GM12878 (cell line): ENCODE measurements at regions not wholly inside any gene's neighbourhood (a gene's known extent, or its start where the extent isn't known, plus 50 kb on each side); places are given as distances from the start of the nearest gene placed in this dataset.

Source experiments
- ATAC-seq: fragments of 200-7000 bp; cut with Tn5 transposase; 3 replicates; pipeline ENCODE4 v1.9.1; 2020; ENCODE audit warnings: mild to moderate bottlenecking, moderate library complexity
- BruUV-seq: library from RNA; stranded (reverse); fragments of 400-500 nt; replicated peaks from 2 replicates; lab custom pipeline; 2021; lab: Mats Ljungman, UMichigan
- CTCF ChIA-PET: fragments of 300-600 bp; sonication (Branson Sonifier 250); formaldehyde crosslinking; extraction: SDS; loops from one replicate; lab custom pipeline; 2021; ENCODE audit warnings: inconsistent platforms; lab: Yijun Ruan, JAX
- POLR2A ChIA-PET: fragments of 350-600 bp; formaldehyde crosslinking; extraction: SDS; loops from one replicate; lab custom pipeline; 2021; ENCODE audit warnings: inconsistent platforms; lab: Charles Lee
- RAD21 ChIA-PET: fragments of 300-600 bp; sonication (Branson Sonifier 250); formaldehyde crosslinking; loops from one replicate; lab custom pipeline; 2023; ENCODE audit warnings: antibody characterized with exemption; ENCODE audit not compliant: unreplicated experiment; lab: Charles Lee
- SMC1A ChIA-PET: fragments of 300-600 bp; sonication (Branson Sonifier 250); formaldehyde crosslinking; loops from one replicate; lab custom pipeline; 2023; ENCODE audit not compliant: unreplicated experiment, uncharacterized antibody; lab: Charles Lee
- DNase-seq: peaks from one replicate; pipeline ENCODE4 v3.0.0-alpha.2; 2011; ENCODE audit warnings: low read depth, low spot score
- FAIRE-seq: peaks from 3 replicates; lab custom pipeline; 2011; peaks lifted over from hg19 to GRCh38; lab: Jason Lieb, UNC
- H2AFZ ChIP-seq: 2 replicates; pipeline ENCODE4 v1.6.0; 2011; ENCODE audit warnings: low read depth, low read length, control low read depth; ENCODE audit not compliant: control insufficient read depth
- H3K27ac ChIP-seq: 2 replicates; pipeline ENCODE4 v1.5.1; 2011; ENCODE audit warnings: control low read depth; ENCODE audit not compliant: control insufficient read depth, insufficient read depth
- H3K27me3 ChIP-seq, 2 experiments: replicated peaks in 1 of 2; 2 replicates each; pipeline versions ENCODE4 v1.6.0 to v1.6.1; 2011; ENCODE audit warnings: low read length in 1 of 2; ENCODE audit not compliant: control insufficient read depth in 2 of 2, insufficient read depth in 2 of 2
- H3K36me3 ChIP-seq, 2 experiments: 2 replicates each; pipeline ENCODE4 v1.5.1; 2011; ENCODE audit warnings: low read length in 1 of 2; ENCODE audit not compliant: control insufficient read depth in 2 of 2, insufficient read depth in 2 of 2
- H3K4me1 ChIP-seq: 2 replicates; pipeline ENCODE4 v1.6.1; 2011; ENCODE audit warnings: mild to moderate bottlenecking, low read length, moderate library complexity, mixed read lengths; ENCODE audit not compliant: control insufficient read depth, insufficient read depth
- H3K4me2 ChIP-seq: 2 replicates; pipeline ENCODE4 v1.6.0; 2011; ENCODE audit warnings: control low read depth; ENCODE audit not compliant: control insufficient read depth, insufficient read depth
- H3K4me3 ChIP-seq: fragments of 200-600 bp; sonication (generic); 2 replicates; pipeline ENCODE4 v1.5.1; 2016
- H3K79me2 ChIP-seq: 2 replicates; pipeline ENCODE4 v1.6.0; 2011; ENCODE audit warnings: low read length; ENCODE audit not compliant: control insufficient read depth, insufficient read depth
- H3K9ac ChIP-seq: 2 replicates; pipeline ENCODE4 v1.8.0; 2011; ENCODE audit warnings: low read length, control low read depth, mixed read lengths; ENCODE audit not compliant: control insufficient read depth, insufficient read depth
- H3K9me3 ChIP-seq: replicated peaks from 3 replicates; pipeline ENCODE4 v1.5.1; 2011; ENCODE audit warnings: mild to moderate bottlenecking, low read length; ENCODE audit not compliant: control insufficient read depth, insufficient read depth
- H4K20me1 ChIP-seq: 2 replicates; pipeline ENCODE4 v1.6.0; 2011; ENCODE audit not compliant: control insufficient read depth, insufficient read depth
- BHLHE40 ChIP-seq, 2 experiments: fragments of 450-650 bp in 1 of 2; IDR thresholded peaks; 2 replicates each; pipeline ENCODE4 v1.6.1; 2011 to 2017; ENCODE audit warnings: low read depth in 2 of 2, borderline replicate concordance in 1 of 2, improper control_type of control experiment in 1 of 2, low read length in 1 of 2, mild to moderate bottlenecking in 1 of 2
- E2F8 ChIP-seq: fragments of 450-650 bp; IDR thresholded peaks from 2 replicates; pipeline ENCODE4 v1.6.1; 2018; ENCODE audit warnings: mild to moderate bottlenecking, low read depth, moderate library complexity; ENCODE audit not compliant: partially characterized antibody
- FOXM1 ChIP-seq: IDR thresholded peaks from 2 replicates; pipeline ENCODE4 v1.6.1; 2012; ENCODE audit warnings: low read depth, mild to moderate bottlenecking, inconsistent platforms, low read length, moderate library complexity
- KDM1A ChIP-seq: fragments of 200-600 bp; sonication (generic); IDR thresholded peaks from 2 replicates; pipeline ENCODE4 v1.6.1; 2016; ENCODE audit warnings: borderline replicate concordance
- MYB ChIP-seq: fragments of 150-350 bp; IDR thresholded peaks from 2 replicates; pipeline ENCODE4 v1.6.1; 2014; ENCODE audit warnings: mild to moderate bottlenecking, low read depth, low read length, borderline replicate concordance
- MYC ChIP-seq: IDR thresholded peaks from 2 replicates; pipeline ENCODE4 v1.6.1; 2011; ENCODE audit warnings: mild to moderate bottlenecking, low read length, moderate library complexity, inconsistent platforms; ENCODE audit not compliant: insufficient read depth, insufficient replicate concordance, insufficient read length, severe bottlenecking
- POLR2A ChIP-seq: IDR thresholded peaks from 2 replicates; pipeline ENCODE4 v1.6.1; 2011; ENCODE audit warnings: low read depth, mild to moderate bottlenecking, low read length
- POLR2AphosphoS2 ChIP-seq: IDR thresholded peaks from 2 replicates; pipeline ENCODE4 v1.6.1; 2011; ENCODE audit warnings: low read depth, mild to moderate bottlenecking, low read length, improper control_type of control experiment, moderate library complexity
- SIX5 ChIP-seq: IDR thresholded peaks from 2 replicates; pipeline ENCODE4 v1.6.1; 2011; ENCODE audit warnings: mild to moderate bottlenecking, low read depth, low read length, moderate library complexity; ENCODE audit not compliant: severe bottlenecking
- SREBF1 ChIP-seq: IDR thresholded peaks from 2 replicates; pipeline ENCODE4 v1.6.1; 2012; ENCODE audit warnings: mild to moderate bottlenecking, low read length
- SRF ChIP-seq, 2 experiments: IDR thresholded peaks; 2 replicates each; pipeline ENCODE4 v1.6.1; 2011; ENCODE audit warnings: low read depth in 2 of 2, low read length in 2 of 2, mild to moderate bottlenecking in 1 of 2, moderate library complexity in 1 of 2
- ZSCAN29 ChIP-seq: fragments of 450-650 bp; IDR thresholded peaks from 2 replicates; pipeline ENCODE4 v1.6.1; 2017; ENCODE audit warnings: mild to moderate bottlenecking, moderate library complexity
- WGBS: methylation state at CpG from one replicate; pipeline ENCODE4 v1.1.6; 2016; ENCODE audit warnings: low lambda C conversion rate; ENCODE audit not compliant: insufficient replicate concordance, insufficient coverage; ENCODE audit errors: missing lambda C conversion rate; 5-methylcytosine and 5-hydroxymethylcytosine counted together
- in situ Hi-C: fragments of 300-500 bp; cut with MboI; formaldehyde crosslinking; loops from 9 replicates; pipeline ENCODE4 v1.14.3; 2018; ENCODE audit warnings: mixed read lengths
- intact Hi-C: fragments of 100-400 bp; cut with micrococcal nuclease; formaldehyde crosslinking; loops from one replicate; pipeline ENCODE4 v1.14.2; 2022; ENCODE audit not compliant: unreplicated experiment
- TF ChIP-seq, protein P1 (sequence below): fragments of 450-650 bp; IDR thresholded peaks from 2 replicates; pipeline ENCODE4 v1.6.1; 2017; ENCODE audit warnings: mild to moderate bottlenecking

GRCh38 chr15:57816599-57816998 is 110.1 kb downstream of the POLR2M start:
- POLR2A ChIA-PET = no interaction called here
- Histone ChIP-seq H3K36me3 (no peaks in the 10 kb centered on the region), H3K4me2 (no peak overlapping the region), H3K79me2 (no peaks in the 10 kb centered on the region), H3K27me3 (no peaks in the 10 kb centered on the region; a peak in 1 of 4 replicates), H3K27ac (no peak overlapping the region), H3K4me3 (no peak overlapping the region), H3K4me1 (no peaks in the 10 kb centered on the region), H2AFZ (no peak overlapping the region), H3K9me3 (no peaks in the 10 kb centered on the region), H3K9ac (no peak overlapping the region), H4K20me1 (no peaks in the 10 kb centered on the region)
- in situ Hi-C loops = no loop called here
- ATAC-seq (no peak), DNase-seq (no peak), FAIRE-seq (no peak)
- no TSS peak for BruUV-seq
- SMC1A ChIA-PET = no interaction called here
- intact Hi-C loops = no loop called here
- CTCF ChIA-PET = no interaction called here
- RAD21 ChIA-PET = no interaction called here
- 7% methylated on average over 6 of the region's 6 CpGs for WGBS
- TF ChIP-seq MYB (no peak), POLR2A (no peak), FOXM1 (no peak), POLR2AphosphoS2 (no peak), E2F8 (no peak), SIX5 (no peak), SREBF1 (no peak), KDM1A (no peak), MYC (no peak), ZSCAN29 (no peak), BHLHE40 (IDR thresholded peaks at IDR 0.05; ENCODE audit: borderline replicate concordance in 1 of 2, low read depth in 2 of 2, low read length in 1 of 2) (no peak), SRF (IDR thresholded peaks at IDR 0.05; ENCODE audit: low read depth in 2 of 2, low read length in 2 of 2) (no peak)
- TF ChIP-seq, protein P1, sequence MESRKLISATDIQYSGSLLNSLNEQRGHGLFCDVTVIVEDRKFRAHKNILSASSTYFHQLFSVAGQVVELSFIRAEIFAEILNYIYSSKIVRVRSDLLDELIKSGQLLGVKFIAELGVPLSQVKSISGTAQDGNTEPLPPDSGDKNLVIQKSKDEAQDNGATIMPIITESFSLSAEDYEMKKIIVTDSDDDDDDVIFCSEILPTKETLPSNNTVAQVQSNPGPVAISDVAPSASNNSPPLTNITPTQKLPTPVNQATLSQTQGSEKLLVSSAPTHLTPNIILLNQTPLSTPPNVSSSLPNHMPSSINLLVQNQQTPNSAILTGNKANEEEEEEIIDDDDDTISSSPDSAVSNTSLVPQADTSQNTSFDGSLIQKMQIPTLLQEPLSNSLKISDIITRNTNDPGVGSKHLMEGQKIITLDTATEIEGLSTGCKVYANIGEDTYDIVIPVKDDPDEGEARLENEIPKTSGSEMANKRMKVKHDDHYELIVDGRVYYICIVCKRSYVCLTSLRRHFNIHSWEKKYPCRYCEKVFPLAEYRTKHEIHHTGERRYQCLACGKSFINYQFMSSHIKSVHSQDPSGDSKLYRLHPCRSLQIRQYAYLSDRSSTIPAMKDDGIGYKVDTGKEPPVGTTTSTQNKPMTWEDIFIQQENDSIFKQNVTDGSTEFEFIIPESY = no peak
